ENCODE measurements at regions not wholly inside any gene's neighbourhood (a gene's known extent, or its start where the extent isn't known, plus 50 kb on each side); places are given as distances from the start of the nearest gene placed in this dataset.
"Not testable (repeated sequence)": the region's sequence is repeated elsewhere in the genome, so short reads cannot be mapped to it uniquely, and the experiment has no call there.

- DNase-seq, result no peak
Observed at GRCh38 chr2:75986617-75987016, 275.9 kb upstream of the GCFC2 start.

DNA sequence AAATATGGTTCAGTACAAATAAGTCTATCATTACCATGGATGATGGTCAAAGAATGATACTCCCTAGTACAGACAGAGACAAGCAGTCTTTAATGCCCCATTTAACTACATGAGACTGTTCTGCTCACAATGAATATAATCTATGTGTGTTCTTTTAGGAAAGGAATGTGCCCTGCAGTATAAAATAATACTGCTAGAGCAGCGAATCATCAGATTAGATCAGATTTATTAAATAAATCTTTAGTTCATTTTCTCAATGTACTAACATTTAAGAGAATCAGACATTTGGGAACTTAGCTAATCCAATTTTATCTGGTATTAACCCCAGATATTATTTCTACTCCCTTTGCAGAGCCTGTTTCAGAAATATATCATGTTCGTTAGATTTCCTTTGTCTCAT lies 272.0 kb upstream of the GCFC2 start:
- DNase-seq, result no peak

DNA sequence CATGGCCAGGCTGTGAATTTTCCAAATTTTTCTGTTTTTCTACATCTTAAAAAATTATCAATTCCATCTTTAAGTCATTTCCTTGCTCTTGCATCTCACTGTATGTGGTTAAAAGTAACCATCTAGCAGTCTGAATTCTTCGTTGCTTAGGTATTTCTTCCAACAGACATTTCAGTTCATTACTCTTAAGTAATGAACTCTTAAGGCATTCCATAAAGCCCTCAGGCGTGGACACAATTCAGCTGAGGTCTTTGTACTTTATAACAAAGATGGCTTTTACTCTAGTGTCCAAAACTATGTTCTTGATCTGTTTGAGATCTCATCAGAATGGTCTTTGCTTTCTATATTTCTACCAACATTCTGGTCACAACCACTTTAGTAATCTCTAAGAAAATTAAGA lies 253.9 kb upstream of the GCFC2 start:
- DNase-seq, result no peak

GRCh38 chr2:75960472-75961009 lies 249.8 kb upstream of the GCFC2 start:
- no peak for DNase-seq

DNA sequence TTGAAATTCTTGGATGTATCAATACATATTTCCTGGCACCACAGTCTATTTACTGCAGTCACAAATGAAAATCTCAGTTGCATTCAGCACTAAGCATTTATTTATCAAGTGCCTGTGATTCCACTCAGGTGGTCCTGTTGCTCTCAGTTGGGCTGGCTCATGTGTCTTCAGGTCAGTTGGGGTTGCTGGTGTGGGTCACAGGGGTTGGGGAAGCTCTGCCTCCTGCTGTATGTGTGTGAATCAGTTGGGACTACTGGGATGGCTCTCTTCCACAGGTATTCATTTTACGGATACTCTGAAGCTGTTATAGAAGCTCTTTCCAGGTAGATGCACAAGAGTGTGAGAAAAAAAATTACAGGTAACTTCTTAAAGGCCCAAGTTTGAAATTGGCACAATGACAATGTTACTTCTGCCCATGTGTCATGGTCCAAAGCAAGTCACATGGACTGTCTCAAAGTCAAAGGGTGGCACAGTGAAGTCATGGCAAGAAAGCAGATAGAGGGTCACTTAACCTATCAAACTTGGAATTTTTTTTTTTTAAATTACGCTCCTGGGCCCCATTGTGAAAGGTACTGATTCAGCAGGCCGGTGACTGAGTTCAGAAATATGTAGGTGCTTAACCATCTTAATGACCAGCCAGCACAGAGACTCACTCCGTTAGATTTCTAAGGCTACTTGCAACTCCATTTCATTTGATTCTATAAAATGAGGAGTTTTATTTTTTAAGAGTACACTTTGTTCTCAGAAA lies 249.2 kb upstream of the GCFC2 start:
- DNase-seq, result no peak

DNA sequence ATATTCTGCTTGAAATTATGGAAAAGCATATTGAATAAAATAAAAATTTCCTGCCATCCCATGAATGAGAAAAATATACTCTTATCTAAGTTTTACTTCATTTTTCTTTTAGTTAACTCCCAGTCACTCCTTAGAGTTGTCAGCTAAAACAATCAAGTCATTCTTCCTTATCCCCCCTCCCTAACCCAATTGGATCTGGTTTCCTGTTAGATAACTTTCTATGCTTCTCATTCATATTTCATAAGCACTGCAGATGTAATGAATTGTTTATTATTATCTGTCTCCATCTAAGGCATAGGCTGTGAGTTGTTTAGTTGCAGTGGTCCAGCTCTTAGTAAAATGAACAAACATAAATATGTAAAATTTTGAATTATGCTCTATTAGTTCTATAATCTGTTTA lies 244.0 kb upstream of the GCFC2 start:
- no peak for DNase-seq

DNA sequence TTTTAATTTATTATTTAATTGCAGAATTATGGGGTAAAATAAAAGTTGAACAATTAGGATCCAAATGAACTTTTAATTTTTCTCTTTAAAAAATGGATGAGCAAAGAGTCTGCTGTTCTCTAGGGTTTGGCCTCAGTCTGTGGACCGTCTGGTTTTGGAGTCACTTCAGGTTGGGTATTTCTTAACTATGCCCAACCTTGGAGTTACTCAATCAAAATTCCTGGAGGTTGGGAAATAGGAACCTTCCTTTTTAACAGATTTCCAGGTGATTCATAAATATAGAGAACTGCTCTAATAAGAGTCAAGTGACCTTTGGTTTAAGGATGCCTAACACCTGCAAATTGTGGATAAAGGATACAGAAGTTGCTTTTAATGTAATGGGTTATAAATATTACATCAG lies 241.5 kb upstream of the GCFC2 start:
- DNase-seq, result no peak

- no peak for DNase-seq
Observed at GRCh38 chr2:75949385-75950030, 238.8 kb upstream of the GCFC2 start.

- DNase-seq, result no peak
Observed at GRCh38 chr2:75936311-75936710, 225.6 kb upstream of the GCFC2 start.

- DNase-seq, result no peak
Observed at GRCh38 chr2:75932996-75933395, 222.3 kb upstream of the GCFC2 start.

DNA sequence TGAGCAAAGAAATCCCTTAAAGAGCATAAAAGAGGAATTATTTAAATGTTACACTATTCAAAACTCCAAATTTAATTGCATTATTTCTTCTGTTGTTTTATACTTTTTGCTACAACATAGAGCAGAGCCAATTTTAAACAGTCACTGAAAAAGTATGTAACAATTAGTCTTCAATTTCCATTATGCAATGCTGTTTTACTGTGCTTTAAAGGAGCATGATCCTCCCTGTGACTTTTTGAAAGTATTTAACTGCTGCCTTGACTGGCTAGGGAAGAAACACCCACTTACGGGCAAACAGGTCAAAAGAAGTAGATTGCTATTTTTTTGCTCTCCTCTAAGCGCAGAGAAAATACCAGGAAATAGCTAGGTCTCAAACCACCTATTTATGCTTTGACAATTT lies 217.4 kb upstream of the GCFC2 start:
- no peak for DNase-seq

DNA sequence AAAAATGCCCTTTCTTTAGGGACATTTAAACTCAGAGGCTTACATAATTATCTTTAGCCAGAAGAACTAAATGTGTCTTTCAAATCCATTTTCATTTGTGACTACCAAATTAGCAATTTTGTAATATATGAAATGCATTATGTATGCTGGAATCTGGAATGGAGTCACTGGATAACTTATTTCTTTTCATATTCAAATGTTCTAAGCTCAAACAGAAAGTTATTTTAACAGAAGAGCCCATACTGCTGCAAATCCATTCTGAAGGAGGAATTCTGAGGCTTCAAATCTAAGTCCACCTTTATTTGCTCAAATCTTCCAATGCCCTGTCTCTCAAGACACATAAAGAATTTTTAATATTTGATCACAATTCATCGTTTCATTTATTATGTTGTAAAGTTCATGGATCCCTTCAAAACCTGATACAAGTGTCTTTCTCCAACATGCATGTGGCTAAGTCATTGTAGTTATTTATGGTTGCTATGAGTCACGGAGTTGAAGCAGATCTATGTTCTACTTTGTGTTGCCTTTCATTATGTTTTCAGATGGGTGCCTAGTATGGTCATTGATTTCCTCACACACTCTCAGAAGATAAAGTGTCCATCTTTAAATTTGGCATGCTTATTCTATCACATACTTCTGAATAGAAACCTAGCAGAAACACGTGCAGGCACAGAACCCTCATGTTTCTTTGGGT lies 214.8 kb upstream of the GCFC2 start:
- DNase-seq, result no peak

DNA sequence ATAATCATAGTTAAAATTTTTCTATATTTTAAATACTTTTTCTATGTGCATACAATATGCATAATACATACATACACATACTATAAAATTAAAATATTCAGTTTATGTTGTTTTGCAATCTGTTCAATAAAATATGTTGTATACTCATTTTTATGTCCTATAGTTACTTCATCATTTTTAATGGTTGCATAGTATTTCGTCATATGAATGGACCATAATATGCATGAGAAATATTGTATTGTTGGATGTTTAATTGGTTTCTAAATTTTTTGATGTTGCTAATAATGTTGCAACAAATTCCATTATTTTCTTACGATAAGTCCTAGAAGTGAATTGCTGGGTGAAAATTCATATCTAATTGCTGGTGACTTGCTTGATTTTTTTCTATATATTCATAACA lies 211.5 kb upstream of the GCFC2 start:
- DNase-seq, result no peak

GRCh38 chr2:75920859-75921551 lies 210.3 kb upstream of the GCFC2 start:
- no peak for DNase-seq

DNA sequence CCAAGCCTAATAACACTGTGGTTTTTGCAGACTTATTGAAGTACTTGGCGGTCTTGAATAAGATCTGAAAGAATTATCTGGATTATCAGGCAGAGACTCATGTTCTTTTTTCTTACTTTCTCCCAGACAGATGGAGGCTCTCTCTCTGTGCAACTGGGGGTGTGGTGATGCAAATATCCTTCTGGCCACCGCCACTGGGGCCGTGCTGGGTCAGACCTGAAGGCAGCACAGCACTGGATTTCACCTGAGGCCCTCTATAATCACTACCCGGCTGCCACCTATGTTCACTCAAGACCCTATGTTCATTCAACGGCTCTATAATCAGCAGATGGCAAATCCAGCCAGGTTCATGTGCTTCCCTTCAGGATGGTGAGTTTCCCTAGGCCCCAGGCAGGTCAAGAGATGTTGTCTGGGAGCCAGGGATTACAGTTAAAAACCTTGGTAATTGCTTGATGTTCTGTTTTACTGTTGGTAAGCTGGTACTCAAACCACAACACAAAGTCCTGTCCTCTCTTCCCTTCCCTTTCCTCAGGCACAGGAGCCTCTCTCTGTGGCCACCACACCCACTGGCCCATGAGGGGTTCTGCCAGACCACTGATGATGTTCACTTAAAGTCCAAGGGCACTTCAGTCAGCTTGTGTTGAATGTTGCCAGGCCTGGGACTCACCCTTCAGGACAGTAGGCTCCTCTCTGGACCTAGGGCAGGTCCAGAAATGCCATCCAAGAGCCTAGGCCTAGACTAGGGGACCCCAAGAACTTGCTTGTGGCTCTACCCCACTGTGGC lies 205.3 kb upstream of the GCFC2 start:
- DNase-seq, result no peak

DNA sequence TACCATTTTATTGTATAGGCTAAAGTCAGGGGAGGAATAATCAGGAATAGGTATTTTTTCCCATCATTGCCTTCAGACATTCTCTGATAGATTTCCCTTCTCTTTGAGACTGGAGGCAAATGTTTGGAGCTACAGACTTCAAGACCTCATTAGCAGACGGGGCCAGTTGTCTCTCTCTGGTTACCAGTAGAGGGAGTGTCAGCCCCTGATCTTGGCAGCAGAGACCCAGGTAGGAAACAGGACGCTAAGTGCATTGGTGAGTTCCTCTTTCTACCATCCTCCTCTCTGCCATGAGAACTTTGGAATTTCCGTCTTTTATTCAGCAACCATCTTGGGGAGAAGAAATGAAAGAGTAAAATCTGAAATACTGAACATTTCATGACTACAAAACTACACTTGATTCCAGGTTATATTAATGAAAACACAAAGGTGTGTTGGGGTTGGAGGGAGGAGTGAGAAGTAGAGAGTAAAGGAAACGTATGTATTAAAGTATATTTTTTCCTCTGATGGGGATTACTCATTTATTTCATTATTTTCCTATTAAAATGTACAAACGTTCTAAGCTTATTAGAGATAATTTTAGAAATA lies 186.2 kb upstream of the GCFC2 start:
- no peak for DNase-seq

GRCh38 chr2:75894170-75894569 lies 183.5 kb upstream of the GCFC2 start:
- no peak for DNase-seq

GRCh38 chr2:75892490-75892889 lies 181.8 kb upstream of the GCFC2 start:
- DNase-seq, result no peak

GRCh38 chr2:75882530-75882929 lies 171.8 kb upstream of the GCFC2 start:
- no peak for DNase-seq

DNA sequence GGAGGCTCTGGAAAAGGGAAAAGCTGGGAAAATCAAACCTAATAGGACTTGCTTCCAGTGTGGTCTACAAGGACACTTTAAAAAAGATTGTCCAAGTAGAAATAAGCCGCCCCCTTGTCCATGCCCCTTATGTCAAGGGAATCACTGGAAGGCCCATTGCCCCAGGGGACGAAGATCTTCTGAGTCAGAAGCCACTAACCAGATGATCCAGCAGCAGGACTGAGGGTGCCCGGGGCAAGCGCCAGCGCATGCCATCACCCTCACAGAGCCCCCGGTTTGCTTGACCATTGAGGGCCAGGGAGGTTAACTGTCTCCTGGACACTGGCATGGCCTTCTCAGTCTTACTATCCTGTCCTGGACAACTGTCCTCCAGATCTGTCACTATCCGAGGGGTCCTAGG lies 164.9 kb upstream of the GCFC2 start:
- not testable (repeated sequence) for DNase-seq

DNA sequence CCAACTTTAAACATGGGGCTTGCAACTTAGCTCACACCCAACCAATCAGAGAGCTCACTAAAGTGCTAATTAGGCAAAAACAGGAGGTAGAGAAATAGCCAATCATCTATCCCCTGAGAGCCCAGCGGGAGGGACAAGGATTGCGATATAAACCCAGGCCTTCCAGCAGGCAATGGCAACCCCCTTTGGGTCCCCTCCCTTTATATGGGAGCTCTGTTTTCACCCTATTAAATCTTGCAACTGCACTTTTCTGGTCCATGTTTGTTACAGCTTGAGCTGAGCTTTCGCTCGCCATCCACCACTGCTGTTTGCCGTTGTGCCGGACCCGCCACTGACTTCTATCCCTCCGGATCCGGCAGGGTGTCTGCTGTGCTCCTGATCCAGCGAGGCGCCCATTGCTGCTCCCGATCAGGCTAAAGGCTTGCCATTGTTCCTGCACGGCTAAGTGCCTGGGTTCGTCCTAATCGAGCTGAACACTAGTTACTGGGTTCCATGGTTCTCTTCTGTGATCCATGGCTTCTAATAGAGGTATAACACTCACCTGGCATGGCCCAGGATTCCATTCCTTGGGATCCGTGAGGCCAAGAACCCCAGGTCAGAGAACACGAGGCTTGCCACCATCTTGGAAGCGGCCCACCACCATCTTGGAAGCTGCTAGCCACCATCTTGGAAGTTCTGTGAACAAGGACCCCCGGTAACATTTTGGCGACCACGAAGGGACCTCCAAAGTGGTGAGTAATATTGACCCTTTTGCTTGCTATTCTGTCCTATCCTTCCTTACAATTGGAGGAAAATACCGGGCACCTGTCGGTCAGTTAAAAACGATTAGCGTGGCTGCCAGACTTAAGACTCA lies 161.3 kb upstream of the GCFC2 start:
- not testable (repeated sequence) for DNase-seq
